HCT116 (cell line): ENCODE measurements at regions not wholly inside any gene's neighbourhood (a gene's known extent, or its start where the extent isn't known, plus 50 kb on each side); places are given as distances from the start of the nearest gene placed in this dataset.
"Not testable (repeated sequence)": the region's sequence is repeated elsewhere in the genome, so short reads cannot be mapped to it uniquely, and the experiment has no call there.

ENCODE experiments used
- ATAC-seq: fragments of 200-7000 bp; cut with Tn5 transposase; 2 replicates; pipeline ENCODE4 v1.9.1; 2020; ENCODE audit warnings: mild to moderate bottlenecking, moderate library complexity
- BruUV-seq: library from RNA; stranded (reverse); fragments of 400-500 nt; replicated peaks from 2 replicates; lab custom pipeline; 2021; lab: Mats Ljungman, UMichigan
- CTCF ChIA-PET: fragments of 300-600 bp; sonication (Branson Sonifier 250); formaldehyde crosslinking; loops from one replicate; lab custom pipeline; 2021; ENCODE audit warnings: antibody characterized with exemption; lab: Charles Lee
- POLR2A ChIA-PET: fragments of 300-600, 350-600 bp; sonication (Branson Sonifier 250); formaldehyde crosslinking; loops from one replicate; lab custom pipeline; 2021; ENCODE audit warnings: antibody characterized with exemption; lab: Charles Lee
- RAD21 ChIA-PET, 2 experiments: fragments of 300-600 bp; sonication (Branson Sonifier 250); formaldehyde crosslinking; loops; one replicate each; lab custom pipeline; 2023; ENCODE audit warnings: low total read pairs in 2 of 2; ENCODE audit not compliant: uncharacterized antibody in 2 of 2, unreplicated experiment in 2 of 2, low non-redundant PET in 1 of 2; lab: Charles Lee
- DNase-seq: peaks from one replicate; pipeline ENCODE4 v3.0.0-alpha.2; 2010; ENCODE audit warnings: low read depth, low spot score
- H2AFZ ChIP-seq: fragments of 200-600 bp; shearing (Covaris generic), sonication (generic); 2 replicates; pipeline ENCODE4 v1.6.1; 2017; ENCODE audit warnings: low read depth, mixed run types, mixed read lengths, antibody characterized with exemption, low read length; ENCODE audit not compliant: poor library complexity, severe bottlenecking
- H3K27ac ChIP-seq: 2 replicates; pipeline ENCODE4 v1.5.1; 2012; ENCODE audit warnings: low read depth, low read length
- H3K27me3 ChIP-seq: fragments of 200-600 bp; sonication (generic); 2 replicates; pipeline ENCODE4 v1.6.1; 2016; ENCODE audit warnings: mixed run types, low read length, mixed read lengths; ENCODE audit not compliant: insufficient read depth
- H3K36me3 ChIP-seq, 2 experiments: fragments of 200-500 bp in 1 of 2; fragments of 200-600 bp in 1 of 2; sonication (Bioruptor generic) in 1 of 2; sonication (generic) in 1 of 2; 2 replicates each; pipeline versions ENCODE4 v1.5.1 to v1.6.1; 2014 to 2016; ENCODE audit warnings: low read length in 2 of 2, inconsistent platforms in 1 of 2, mixed read lengths in 1 of 2, mixed run types in 1 of 2; ENCODE audit not compliant: insufficient read depth in 2 of 2, control insufficient read depth in 1 of 2
- H3K4me1 ChIP-seq, 2 experiments: fragments of 200-600 bp in 1 of 2; sonication (generic) in 1 of 2; 2 replicates each; pipeline versions ENCODE4 v1.5.1 to v1.6.1; 2012 to 2017; ENCODE audit warnings: low read length in 2 of 2, inconsistent platforms in 1 of 2, mild to moderate bottlenecking in 1 of 2, mixed read lengths in 1 of 2, mixed run types in 1 of 2, moderate library complexity in 1 of 2; ENCODE audit not compliant: insufficient read depth in 2 of 2, control insufficient read depth in 1 of 2
- H3K4me2 ChIP-seq: fragments of 200-600 bp; sonication (generic); 2 replicates; pipeline ENCODE4 v1.6.1; 2017; ENCODE audit warnings: mixed run types, low read length, mixed read lengths
- H3K4me3 ChIP-seq, 2 experiments: fragments of 200-600 bp in 1 of 2; sonication (generic) in 1 of 2; replicated peaks in 1 of 2; 2 replicates each; pipeline ENCODE4 v1.5.1; 2011 to 2016; ENCODE audit warnings: low read length in 2 of 2, control low read depth in 1 of 2, low read depth in 1 of 2, mild to moderate bottlenecking in 1 of 2, mixed read lengths in 1 of 2, mixed run types in 1 of 2
- H3K79me2 ChIP-seq: fragments of 200-600 bp; sonication (generic); 2 replicates; pipeline ENCODE4 v1.6.1; 2017; ENCODE audit warnings: mild to moderate bottlenecking, mixed run types, low read length, moderate library complexity, mixed read lengths; ENCODE audit not compliant: insufficient read depth
- H3K9ac ChIP-seq: fragments of 200-600 bp; sonication (generic); 2 replicates; pipeline ENCODE4 v1.6.1; 2016; ENCODE audit warnings: low read length, mixed read lengths
- H3K9me2 ChIP-seq: fragments of 200-600 bp; sonication (generic), shearing (Covaris generic); 2 replicates; pipeline ENCODE4 v1.6.1; 2017; ENCODE audit warnings: mixed run types, mild to moderate bottlenecking, moderate library complexity; ENCODE audit not compliant: insufficient read depth
- H3K9me3 ChIP-seq, 2 experiments: fragments of 200-500 bp in 1 of 2; fragments of 200-600 bp in 1 of 2; sonication (Bioruptor generic) in 1 of 2; sonication (generic) in 1 of 2; 2 replicates each; pipeline ENCODE4 v1.6.1; 2014 to 2017; ENCODE audit warnings: low read length in 2 of 2, mixed read lengths in 2 of 2, inconsistent platforms in 1 of 2, low read depth in 1 of 2, mild to moderate bottlenecking in 1 of 2, mixed run types in 1 of 2, moderate library complexity in 1 of 2; ENCODE audit not compliant: control insufficient read depth in 1 of 2, insufficient read depth in 1 of 2
- H4K20me1 ChIP-seq: fragments of 200-600 bp; sonication (generic), shearing (Covaris generic); 2 replicates; pipeline ENCODE4 v1.6.1; 2017; ENCODE audit warnings: mixed run types, mild to moderate bottlenecking, moderate library complexity; ENCODE audit not compliant: insufficient read depth
- CEBPB ChIP-seq: IDR thresholded peaks from 2 replicates; pipeline ENCODE4 v1.6.1; 2012; ENCODE audit warnings: low read depth
- EZH2phosphoT487 ChIP-seq: fragments of 200-600 bp; IDR thresholded peaks from 2 replicates; pipeline ENCODE4 v1.6.1; 2018; ENCODE audit warnings: antibody characterized with exemption, borderline replicate concordance
- POLR2A ChIP-seq: IDR thresholded peaks from 2 replicates; pipeline ENCODE4 v1.7.0; 2011; ENCODE audit warnings: borderline replicate concordance; ENCODE audit not compliant: insufficient read depth, insufficient read length; ENCODE audit errors: extremely low read depth
- POLR2AphosphoS5 ChIP-seq: IDR thresholded peaks from 2 replicates; pipeline ENCODE4 v1.6.1; 2011; ENCODE audit warnings: mild to moderate bottlenecking, low read depth, low read length, moderate library complexity
- RAD21 ChIP-seq: IDR thresholded peaks from 2 replicates; pipeline ENCODE4 v1.6.1; 2012; ENCODE audit warnings: low read depth, mild to moderate bottlenecking
- SIN3A ChIP-seq: IDR thresholded peaks from 2 replicates; pipeline ENCODE4 v1.6.1; 2012; ENCODE audit warnings: low read depth
- TCF7L2 ChIP-seq: IDR thresholded peaks from 2 replicates; pipeline ENCODE4 v1.7.0; 2011; ENCODE audit warnings: borderline replicate concordance, inconsistent platforms; ENCODE audit not compliant: insufficient read depth, insufficient read length; ENCODE audit errors: extremely low read depth
- YY1 ChIP-seq: IDR thresholded peaks from 2 replicates; pipeline ENCODE4 v1.6.1; 2011; ENCODE audit warnings: low read length, low read depth, moderate library complexity, mild to moderate bottlenecking; ENCODE audit not compliant: insufficient replicate concordance; ENCODE audit errors: extremely low read depth
- intact Hi-C: fragments of 100-400 bp; cut with micrococcal nuclease; formaldehyde crosslinking; loops from 2 replicates; pipeline ENCODE4 v1.10.0; 2022
- TF ChIP-seq, protein P1 (sequence below): IDR thresholded peaks from 2 replicates; pipeline ENCODE4 v1.6.1; 2012; ENCODE audit warnings: low read depth
- TF ChIP-seq, protein P2 (sequence below): IDR thresholded peaks from 2 replicates; pipeline ENCODE4 v1.6.1; 2012

DNA sequence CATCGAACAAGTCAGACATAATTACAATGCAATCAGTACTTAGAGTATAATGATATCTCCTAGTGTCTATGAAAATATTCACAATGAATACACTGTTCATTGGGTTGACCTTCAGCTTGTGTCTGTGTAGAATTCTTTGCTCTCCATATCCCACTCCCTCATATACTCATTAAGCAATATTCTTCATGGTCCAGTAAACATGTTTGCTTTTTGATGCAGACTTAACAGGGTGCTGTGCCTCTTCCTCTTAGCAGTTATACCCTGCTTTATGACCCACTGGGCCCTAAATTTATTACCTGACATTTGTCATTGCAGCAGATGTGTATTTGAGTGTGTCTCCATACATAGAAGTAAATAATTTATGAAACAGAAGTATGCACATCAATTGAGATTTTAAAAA lies 352.5 kb upstream of the CCDC179 start (continued):
- TF ChIP-seq, protein P1, sequence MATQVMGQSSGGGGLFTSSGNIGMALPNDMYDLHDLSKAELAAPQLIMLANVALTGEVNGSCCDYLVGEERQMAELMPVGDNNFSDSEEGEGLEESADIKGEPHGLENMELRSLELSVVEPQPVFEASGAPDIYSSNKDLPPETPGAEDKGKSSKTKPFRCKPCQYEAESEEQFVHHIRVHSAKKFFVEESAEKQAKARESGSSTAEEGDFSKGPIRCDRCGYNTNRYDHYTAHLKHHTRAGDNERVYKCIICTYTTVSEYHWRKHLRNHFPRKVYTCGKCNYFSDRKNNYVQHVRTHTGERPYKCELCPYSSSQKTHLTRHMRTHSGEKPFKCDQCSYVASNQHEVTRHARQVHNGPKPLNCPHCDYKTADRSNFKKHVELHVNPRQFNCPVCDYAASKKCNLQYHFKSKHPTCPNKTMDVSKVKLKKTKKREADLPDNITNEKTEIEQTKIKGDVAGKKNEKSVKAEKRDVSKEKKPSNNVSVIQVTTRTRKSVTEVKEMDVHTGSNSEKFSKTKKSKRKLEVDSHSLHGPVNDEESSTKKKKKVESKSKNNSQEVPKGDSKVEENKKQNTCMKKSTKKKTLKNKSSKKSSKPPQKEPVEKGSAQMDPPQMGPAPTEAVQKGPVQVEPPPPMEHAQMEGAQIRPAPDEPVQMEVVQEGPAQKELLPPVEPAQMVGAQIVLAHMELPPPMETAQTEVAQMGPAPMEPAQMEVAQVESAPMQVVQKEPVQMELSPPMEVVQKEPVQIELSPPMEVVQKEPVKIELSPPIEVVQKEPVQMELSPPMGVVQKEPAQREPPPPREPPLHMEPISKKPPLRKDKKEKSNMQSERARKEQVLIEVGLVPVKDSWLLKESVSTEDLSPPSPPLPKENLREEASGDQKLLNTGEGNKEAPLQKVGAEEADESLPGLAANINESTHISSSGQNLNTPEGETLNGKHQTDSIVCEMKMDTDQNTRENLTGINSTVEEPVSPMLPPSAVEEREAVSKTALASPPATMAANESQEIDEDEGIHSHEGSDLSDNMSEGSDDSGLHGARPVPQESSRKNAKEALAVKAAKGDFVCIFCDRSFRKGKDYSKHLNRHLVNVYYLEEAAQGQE = no peak
- TF ChIP-seq RAD21 = no peak

DNA sequence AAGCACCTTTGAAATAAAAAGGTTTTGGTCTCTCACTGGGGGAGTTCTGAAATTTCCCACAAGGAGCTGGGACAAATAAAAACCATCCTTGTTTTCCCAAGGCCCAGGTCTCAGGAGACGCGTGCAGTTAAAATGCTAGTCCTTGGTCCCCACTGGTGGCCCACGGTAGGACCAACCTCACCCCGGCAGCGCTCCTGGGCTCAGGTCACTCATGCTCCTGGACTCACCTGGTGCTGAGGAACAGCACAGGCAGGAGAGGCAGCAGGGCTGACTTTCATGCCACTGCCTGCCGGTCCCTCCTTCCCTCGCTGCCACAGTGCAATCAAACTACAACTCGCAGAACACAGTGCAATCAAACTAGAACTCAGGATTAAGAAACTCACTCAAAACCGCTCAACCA lies 356.8 kb upstream of the CCDC179 start:
- Histone ChIP-seq H4K20me1 (no peaks in the 10 kb centered on the region; the same call in 1 of the 2 replicates), H3K4me2 (no peak overlapping the region), H3K79me2 (no peaks in the 10 kb centered on the region), H3K27me3 (no peaks in the 10 kb centered on the region), H2AFZ (no peak overlapping the region), H3K9me3 (peaks cover 0 to 20% of the 10 kb centered on the region in 2 experiments; a peak in 2 of 4 replicates), H3K36me3 (no peaks in the 10 kb centered on the region), H3K4me1 (no peaks in the 10 kb centered on the region), H3K9me2 (no peaks in the 10 kb centered on the region), H3K9ac (no peak overlapping the region), H3K27ac (no peak overlapping the region), H3K4me3 (no peak overlapping the region)
- RAD21 ChIA-PET = no interaction called here
- no peak for ATAC-seq
- CTCF ChIA-PET = no interaction called here
- intact Hi-C loops = no loop called here
- POLR2A ChIA-PET = no interaction called here
- DNase-seq = no peak
- no TSS peak for BruUV-seq
- TF ChIP-seq CEBPB = no peak
- TF ChIP-seq YY1 = no peak
- TF ChIP-seq POLR2A = no peak
- no peak for TF ChIP-seq TCF7L2
- TF ChIP-seq SIN3A = no peak
- no peak for TF ChIP-seq RAD21
- no peak for TF ChIP-seq POLR2AphosphoS5
- TF ChIP-seq, protein P2, sequence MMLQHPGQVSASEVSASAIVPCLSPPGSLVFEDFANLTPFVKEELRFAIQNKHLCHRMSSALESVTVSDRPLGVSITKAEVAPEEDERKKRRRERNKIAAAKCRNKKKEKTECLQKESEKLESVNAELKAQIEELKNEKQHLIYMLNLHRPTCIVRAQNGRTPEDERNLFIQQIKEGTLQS = no peak
- TF ChIP-seq, protein P1 = no peak
- no peak for TF ChIP-seq EZH2phosphoT487

DNA sequence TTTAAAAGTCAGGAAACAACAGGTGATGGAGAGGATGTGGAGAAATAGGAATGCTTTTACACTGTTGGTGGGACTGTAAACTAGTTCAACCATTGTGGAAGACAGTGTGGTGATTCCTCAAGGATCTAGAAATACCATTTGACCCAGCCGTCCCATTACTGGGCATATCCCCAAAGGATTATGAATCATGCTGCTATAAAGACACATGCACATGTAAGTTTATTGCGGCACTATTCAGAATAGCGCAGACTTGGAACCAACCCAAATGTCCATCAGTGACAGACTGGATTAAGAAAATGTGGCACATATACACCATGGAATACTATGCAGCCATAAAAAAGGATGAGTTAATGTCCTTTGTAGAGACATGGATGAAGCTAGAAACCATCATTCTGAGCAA lies 359.8 kb upstream of the CCDC179 start:
- POLR2A ChIA-PET, H3K9ac ChIP-seq, H3K4me2 ChIP-seq, H3K27me3 ChIP-seq, H3K9me2 ChIP-seq, BruUV-seq, DNase-seq, H3K27ac ChIP-seq, CTCF ChIA-PET, H4K20me1 ChIP-seq, RAD21 ChIA-PET, H3K4me1 ChIP-seq, H3K36me3 ChIP-seq, H3K79me2 ChIP-seq, intact Hi-C loops, H3K4me3 ChIP-seq, H2AFZ ChIP-seq, ATAC-seq: not testable (repeated sequence)
- peaks cover 0 to 22% of the 10 kb centered on the region in 2 experiments; a peak in 2 of 4 replicates for H3K9me3 ChIP-seq
